ENCODE measurements at regions not wholly inside any gene's neighbourhood (a gene's known extent, or its start where the extent isn't known, plus 50 kb on each side); places are given as distances from the start of the nearest gene placed in this dataset.

DNA sequence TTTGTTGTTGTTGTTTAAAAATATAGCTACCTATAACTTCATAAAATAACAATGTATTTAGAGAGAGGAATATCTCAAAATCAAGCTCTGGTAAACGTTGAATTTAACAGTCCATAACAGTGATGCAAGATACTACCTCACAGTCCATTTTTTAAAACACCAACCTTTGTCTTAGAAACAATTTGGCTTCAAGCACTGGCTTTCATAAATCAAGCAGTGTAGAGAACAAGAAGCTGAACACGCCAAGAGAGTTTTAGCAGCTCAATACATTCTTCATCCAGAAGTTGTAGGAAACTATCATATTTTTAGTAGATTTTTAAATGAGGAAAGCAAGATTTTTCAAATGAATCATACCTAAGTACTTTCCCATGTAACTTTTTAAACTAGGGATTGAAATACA lies 334.3 kb upstream of the ADAMTS5 start:
- no peaks in the 10 kb centered on the region for H3K36me3 ChIP-seq (ENCODE audit: control insufficient read depth, insufficient read depth, low read length)
- ATAC-seq: no peak
- H4K20me1 ChIP-seq (replicated peaks; ENCODE audit: control insufficient read depth, insufficient read depth, low read length): no peaks in the 10 kb centered on the region
- no TSS peak for BruUV-seq (replicated peaks)
- WGBS (ENCODE audit: insufficient coverage, low coverage, missing lambda C conversion rate): 2% methylated on average over 2 of the region's 2 CpGs
- FAIRE-seq: no peak
- H3K4me1 ChIP-seq (replicated peaks in 1 of 2; ENCODE audit: control insufficient read depth in 2 of 2, insufficient read depth in 2 of 2, low read length in 2 of 2): no peaks in the 10 kb centered on the region
- no peaks in the 10 kb centered on the region for H3K27me3 ChIP-seq (ENCODE audit: control insufficient read depth in 2 of 2, insufficient read depth in 2 of 2, low read length in 2 of 2)
- H3K4me2 ChIP-seq (ENCODE audit: insufficient read depth, low read length): no peak overlapping the region
- in situ Hi-C loops (cut with MboI): no loop called here
- H3K79me2 ChIP-seq (ENCODE audit: control insufficient read depth, insufficient read depth, low read length): no peaks in the 10 kb centered on the region
- ChIA-PET CTCF (ENCODE audit: low intra/inter-chr PET ratio) (no interaction called here), POLR2A (no interaction called here)
- H3K9me1 ChIP-seq (ENCODE audit: control insufficient read depth, insufficient read depth, low read length): no peaks in the 10 kb centered on the region
- no peaks in the 10 kb centered on the region for H3K9me3 ChIP-seq (replicated peaks; ENCODE audit: control insufficient read depth, insufficient read depth, low read depth, low read length)
- no peak for DNase-seq (ENCODE audit: extremely low read depth in 1 of 4, low spot score in 3 of 4)
- H3K9ac ChIP-seq (ENCODE audit: insufficient read depth in 1 of 2, low read depth in 2 of 2, low read length in 2 of 2): no peak overlapping the region
- no peak overlapping the region for H3K4me3 ChIP-seq
- no peak overlapping the region for H3K27ac ChIP-seq (ENCODE audit: extremely low read depth, low read depth, low read length)
- no peak overlapping the region for H2AFZ ChIP-seq (ENCODE audit: low read depth, low read length)
- intact Hi-C loops (cut with micrococcal nuclease): no loop called here
- TF ChIP-seq CBX2 (IDR thresholded peaks at IDR 0.05; ENCODE audit: insufficient read depth, low read length, poor library complexity, severe bottlenecking) (no peak), HDAC2 (IDR thresholded peaks at IDR 0.05) (no peak), SREBF1 (IDR thresholded peaks at IDR 0.05; ENCODE audit: borderline replicate concordance, low read depth, low read length) (no peak), NR2F6 (CRISPR knock-in tag; IDR thresholded peaks at IDR 0.05) (no peak), BRF1 (IDR thresholded peaks at IDR 0.05; ENCODE audit: borderline replicate concordance, extremely low read depth, insufficient read length) (no peak), RB1 (IDR thresholded peaks at IDR 0.05; ENCODE audit: low read depth) (no peak), CSDE1 (IDR thresholded peaks at IDR 0.05) (no peak), HLTF (IDR thresholded peaks at IDR 0.05) (no peak), NCOA2 (IDR thresholded peaks at IDR 0.05; ENCODE audit: partially characterized antibody in 2 of 2) (no peak)
- TF ChIP-seq, protein P1, sequence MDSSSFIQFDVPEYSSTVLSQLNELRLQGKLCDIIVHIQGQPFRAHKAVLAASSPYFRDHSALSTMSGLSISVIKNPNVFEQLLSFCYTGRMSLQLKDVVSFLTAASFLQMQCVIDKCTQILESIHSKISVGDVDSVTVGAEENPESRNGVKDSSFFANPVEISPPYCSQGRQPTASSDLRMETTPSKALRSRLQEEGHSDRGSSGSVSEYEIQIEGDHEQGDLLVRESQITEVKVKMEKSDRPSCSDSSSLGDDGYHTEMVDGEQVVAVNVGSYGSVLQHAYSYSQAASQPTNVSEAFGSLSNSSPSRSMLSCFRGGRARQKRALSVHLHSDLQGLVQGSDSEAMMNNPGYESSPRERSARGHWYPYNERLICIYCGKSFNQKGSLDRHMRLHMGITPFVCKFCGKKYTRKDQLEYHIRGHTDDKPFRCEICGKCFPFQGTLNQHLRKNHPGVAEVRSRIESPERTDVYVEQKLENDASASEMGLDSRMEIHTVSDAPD (CRISPR knock-in tag; IDR thresholded peaks at IDR 0.05): no peak
- TF ChIP-seq, protein P2, sequence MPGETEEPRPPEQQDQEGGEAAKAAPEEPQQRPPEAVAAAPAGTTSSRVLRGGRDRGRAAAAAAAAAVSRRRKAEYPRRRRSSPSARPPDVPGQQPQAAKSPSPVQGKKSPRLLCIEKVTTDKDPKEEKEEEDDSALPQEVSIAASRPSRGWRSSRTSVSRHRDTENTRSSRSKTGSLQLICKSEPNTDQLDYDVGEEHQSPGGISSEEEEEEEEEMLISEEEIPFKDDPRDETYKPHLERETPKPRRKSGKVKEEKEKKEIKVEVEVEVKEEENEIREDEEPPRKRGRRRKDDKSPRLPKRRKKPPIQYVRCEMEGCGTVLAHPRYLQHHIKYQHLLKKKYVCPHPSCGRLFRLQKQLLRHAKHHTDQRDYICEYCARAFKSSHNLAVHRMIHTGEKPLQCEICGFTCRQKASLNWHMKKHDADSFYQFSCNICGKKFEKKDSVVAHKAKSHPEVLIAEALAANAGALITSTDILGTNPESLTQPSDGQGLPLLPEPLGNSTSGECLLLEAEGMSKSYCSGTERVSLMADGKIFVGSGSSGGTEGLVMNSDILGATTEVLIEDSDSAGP (CRISPR knock-in tag; IDR thresholded peaks at IDR 0.05): no peak
- TF ChIP-seq, protein P3, sequence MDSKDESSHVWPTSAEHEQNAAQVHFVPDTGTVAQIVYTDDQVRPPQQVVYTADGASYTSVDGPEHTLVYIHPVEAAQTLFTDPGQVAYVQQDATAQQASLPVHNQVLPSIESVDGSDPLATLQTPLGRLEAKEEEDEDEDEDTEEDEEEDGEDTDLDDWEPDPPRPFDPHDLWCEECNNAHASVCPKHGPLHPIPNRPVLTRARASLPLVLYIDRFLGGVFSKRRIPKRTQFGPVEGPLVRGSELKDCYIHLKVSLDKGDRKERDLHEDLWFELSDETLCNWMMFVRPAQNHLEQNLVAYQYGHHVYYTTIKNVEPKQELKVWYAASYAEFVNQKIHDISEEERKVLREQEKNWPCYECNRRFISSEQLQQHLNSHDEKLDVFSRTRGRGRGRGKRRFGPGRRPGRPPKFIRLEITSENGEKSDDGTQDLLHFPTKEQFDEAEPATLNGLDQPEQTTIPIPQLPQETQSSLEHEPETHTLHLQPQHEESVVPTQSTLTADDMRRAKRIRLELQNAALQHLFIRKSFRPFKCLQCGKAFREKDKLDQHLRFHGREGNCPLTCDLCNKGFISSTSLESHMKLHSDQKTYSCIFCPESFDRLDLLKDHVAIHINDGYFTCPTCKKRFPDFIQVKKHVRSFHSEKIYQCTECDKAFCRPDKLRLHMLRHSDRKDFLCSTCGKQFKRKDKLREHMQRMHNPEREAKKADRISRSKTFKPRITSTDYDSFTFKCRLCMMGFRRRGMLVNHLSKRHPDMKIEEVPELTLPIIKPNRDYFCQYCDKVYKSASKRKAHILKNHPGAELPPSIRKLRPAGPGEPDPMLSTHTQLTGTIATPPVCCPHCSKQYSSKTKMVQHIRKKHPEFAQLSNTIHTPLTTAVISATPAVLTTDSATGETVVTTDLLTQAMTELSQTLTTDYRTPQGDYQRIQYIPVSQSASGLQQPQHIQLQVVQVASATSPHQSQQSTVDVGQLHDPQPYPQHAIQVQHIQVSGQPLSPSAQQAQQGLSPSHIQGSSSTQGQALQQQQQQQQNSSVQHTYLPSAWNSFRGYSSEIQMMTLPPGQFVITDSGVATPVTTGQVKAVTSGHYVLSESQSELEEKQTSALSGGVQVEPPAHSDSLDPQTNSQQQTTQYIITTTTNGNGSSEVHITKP (IDR thresholded peaks at IDR 0.05; ENCODE audit: partially characterized antibody): no peak
- TF ChIP-seq, protein P4, sequence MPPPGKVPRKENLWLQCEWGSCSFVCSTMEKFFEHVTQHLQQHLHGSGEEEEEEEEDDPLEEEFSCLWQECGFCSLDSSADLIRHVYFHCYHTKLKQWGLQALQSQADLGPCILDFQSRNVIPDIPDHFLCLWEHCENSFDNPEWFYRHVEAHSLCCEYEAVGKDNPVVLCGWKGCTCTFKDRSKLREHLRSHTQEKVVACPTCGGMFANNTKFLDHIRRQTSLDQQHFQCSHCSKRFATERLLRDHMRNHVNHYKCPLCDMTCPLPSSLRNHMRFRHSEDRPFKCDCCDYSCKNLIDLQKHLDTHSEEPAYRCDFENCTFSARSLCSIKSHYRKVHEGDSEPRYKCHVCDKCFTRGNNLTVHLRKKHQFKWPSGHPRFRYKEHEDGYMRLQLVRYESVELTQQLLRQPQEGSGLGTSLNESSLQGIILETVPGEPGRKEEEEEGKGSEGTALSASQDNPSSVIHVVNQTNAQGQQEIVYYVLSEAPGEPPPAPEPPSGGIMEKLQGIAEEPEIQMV (tag; conservative IDR thresholded peaks at IDR 0.05; ENCODE audit: low read depth): no peak
- TF ChIP-seq, protein P5, sequence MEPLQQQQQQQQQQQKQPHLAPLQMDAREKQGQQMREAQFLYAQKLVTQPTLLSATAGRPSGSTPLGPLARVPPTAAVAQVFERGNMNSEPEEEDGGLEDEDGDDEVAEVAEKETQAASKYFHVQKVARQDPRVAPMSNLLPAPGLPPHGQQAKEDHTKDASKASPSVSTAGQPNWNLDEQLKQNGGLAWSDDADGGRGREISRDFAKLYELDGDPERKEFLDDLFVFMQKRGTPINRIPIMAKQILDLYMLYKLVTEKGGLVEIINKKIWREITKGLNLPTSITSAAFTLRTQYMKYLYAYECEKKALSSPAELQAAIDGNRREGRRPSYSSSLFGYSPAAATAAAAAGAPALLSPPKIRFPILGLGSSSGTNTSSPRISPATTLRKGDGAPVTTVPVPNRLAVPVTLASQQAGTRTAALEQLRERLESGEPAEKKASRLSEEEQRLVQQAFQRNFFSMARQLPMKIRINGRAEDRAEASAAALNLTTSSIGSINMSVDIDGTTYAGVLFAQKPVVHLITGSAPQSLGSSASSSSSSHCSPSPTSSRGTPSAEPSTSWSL (CRISPR knock-in tag; IDR thresholded peaks at IDR 0.05; ENCODE audit: borderline replicate concordance): no peak
